WTC11 (cell line): ENCODE measurements at regions not wholly inside any gene's neighbourhood (a gene's known extent, or its start where the extent isn't known, plus 50 kb on each side); places are given as distances from the start of the nearest gene placed in this dataset.

Experiments
- ATAC-seq: fragments of 200-7000 bp; cut with Tn5 transposase; 2 replicates; pipeline ENCODE4 v1.10.0; 2021; ENCODE audit warnings: mild to moderate bottlenecking, moderate library complexity
- CTCF ChIA-PET: fragments of 300-600 bp; sonication (Branson Sonifier 250); formaldehyde crosslinking; loops from one replicate; lab custom pipeline; 2021; ENCODE audit warnings: antibody characterized with exemption; lab: Charles Lee
- POLR2A ChIA-PET: fragments of 350-600 bp; sonication (Branson Sonifier 250); formaldehyde crosslinking; loops from one replicate; lab custom pipeline; 2021; ENCODE audit warnings: antibody characterized with exemption; lab: Charles Lee
- DNase-seq: peaks from one replicate; pipeline ENCODE4 v3.0.0; 2021; ENCODE audit warnings: low spot score
- H3K27ac Mint-ChIP-seq: 2 replicates; pipeline ENCODE4 v1.8.0; 2021; ENCODE audit warnings: mixed read lengths
- H3K27me3 Mint-ChIP-seq: 2 replicates; pipeline ENCODE4 v1.8.0; 2021; ENCODE audit warnings: low read depth, mild to moderate bottlenecking, moderate library complexity, mixed read lengths
- H3K36me3 Mint-ChIP-seq: 2 replicates; pipeline ENCODE4 v1.8.0; 2021; ENCODE audit warnings: mixed read lengths
- H3K4me1 Mint-ChIP-seq: 2 replicates; pipeline ENCODE4 v1.8.0; 2022; ENCODE audit warnings: mixed read lengths
- H3K4me3 Mint-ChIP-seq: 2 replicates; pipeline ENCODE4 v1.8.0; 2021; ENCODE audit warnings: mild to moderate bottlenecking, moderate library complexity, mixed read lengths
- H3K9me3 Mint-ChIP-seq: 2 replicates; pipeline ENCODE4 v1.8.0; 2021; ENCODE audit warnings: mixed read lengths
- ATF1 ChIP-seq: sonication (generic); formaldehyde crosslinking; IDR thresholded peaks from 2 replicates; pipeline ENCODE4 v1.8.1; 2023; ENCODE audit warnings: mild to moderate bottlenecking, moderate library complexity, missing genetic modification reagents
- ATF6 ChIP-seq: sonication (generic); formaldehyde crosslinking; IDR thresholded peaks from 2 replicates; pipeline ENCODE4 v1.8.1; 2023; ENCODE audit warnings: mild to moderate bottlenecking, missing genetic modification reagents
- CREM ChIP-seq: sonication (generic); formaldehyde crosslinking; IDR thresholded peaks from 2 replicates; pipeline ENCODE4 v1.8.1; 2022; ENCODE audit warnings: mild to moderate bottlenecking, missing genetic modification reagents, moderate library complexity
- ERG ChIP-seq: fragments of 250-450 bp; sonication (Bioruptor Pico); IDR thresholded peaks from 2 replicates; pipeline ENCODE4 v1.8.0; 2021; ENCODE audit warnings: mild to moderate bottlenecking
- GABPB1 ChIP-seq: sonication (generic); formaldehyde crosslinking; IDR thresholded peaks from 2 replicates; pipeline ENCODE4 v1.8.1; 2023; ENCODE audit warnings: mild to moderate bottlenecking, missing genetic modification reagents
- HMGA2 ChIP-seq: fragments of 250-450 bp; sonication (Bioruptor Pico); IDR thresholded peaks from 2 replicates; pipeline ENCODE4 v1.4.0; 2021; ENCODE audit warnings: mild to moderate bottlenecking, moderate library complexity
- MLX ChIP-seq: sonication (generic); formaldehyde crosslinking; IDR thresholded peaks from 2 replicates; pipeline ENCODE4 v1.8.1; 2023; ENCODE audit warnings: mild to moderate bottlenecking, missing genetic modification reagents, moderate library complexity
- PRDM15 ChIP-seq: sonication (generic); formaldehyde crosslinking; IDR thresholded peaks from 2 replicates; pipeline ENCODE4 v1.8.0; 2022; ENCODE audit warnings: missing genetic modification reagents
- PRRX2 ChIP-seq: fragments of 250-450 bp; sonication (Bioruptor Pico); IDR thresholded peaks from 2 replicates; pipeline ENCODE4 v1.8.0; 2021; ENCODE audit warnings: mild to moderate bottlenecking
- STAT6 ChIP-seq: sonication (generic); formaldehyde crosslinking; conservative IDR thresholded peaks from 2 replicates; pipeline ENCODE4 v1.8.1; 2023; ENCODE audit warnings: mild to moderate bottlenecking, low read depth, missing genetic modification reagents, moderate library complexity

GRCh38 chr13:26816881-26817280 is 56.3 kb upstream of the GPR12 start:
- H3K4me3 Mint-ChIP-seq: no peak overlapping the region

More at GRCh38 chr13:26816881-26817280, 56.3 kb upstream of the GPR12 start:
- H3K36me3 Mint-ChIP-seq: no peaks in the 10 kb centered on the region
- H3K27me3 Mint-ChIP-seq: peaks cover 2% of the 10 kb centered on the region; the same call in 1 of the 2 replicates
- DNase-seq (no peak), ATAC-seq (no peak)
- POLR2A ChIA-PET: no interaction called here
- CTCF ChIA-PET: interaction anchor here (1.1 kb wide), 1 partner anchor 56 kb away, joined by 5 read pairs; no protein-coding TSS in a partner anchor
- no peaks in the 10 kb centered on the region for H3K9me3 Mint-ChIP-seq
- TF ChIP-seq ATF1 (CRISPR knock-in tag): no peak
- TF ChIP-seq ERG: no peak
- no peak for TF ChIP-seq GABPB1 (CRISPR knock-in tag)
- TF ChIP-seq CREM (CRISPR knock-in tag): no peak
- no peak for TF ChIP-seq PRRX2 (CRISPR knock-in tag)
- TF ChIP-seq PRDM15 (CRISPR knock-in tag): no peak
- no peak for TF ChIP-seq HMGA2 (CRISPR knock-in tag)
- no peak for TF ChIP-seq ATF6 (CRISPR knock-in tag)
- TF ChIP-seq STAT6: no peak
- no peak for TF ChIP-seq MLX (CRISPR knock-in tag)
- no peaks in the 10 kb centered on the region for H3K4me1 Mint-ChIP-seq
- no peak overlapping the region for H3K27ac Mint-ChIP-seq
